LNCAP (cell line): ENCODE measurements at regions not wholly inside any gene's neighbourhood (a gene's known extent, or its start where the extent isn't known, plus 50 kb on each side); places are given as distances from the start of the nearest gene placed in this dataset.

ENCODE experiments used
- TF ChIP-seq, protein P1 (sequence below): fragments of 450-650 bp; IDR thresholded peaks from 2 replicates; pipeline ENCODE4 v1.5.1; 2017; ENCODE audit warnings: mild to moderate bottlenecking

DNA sequence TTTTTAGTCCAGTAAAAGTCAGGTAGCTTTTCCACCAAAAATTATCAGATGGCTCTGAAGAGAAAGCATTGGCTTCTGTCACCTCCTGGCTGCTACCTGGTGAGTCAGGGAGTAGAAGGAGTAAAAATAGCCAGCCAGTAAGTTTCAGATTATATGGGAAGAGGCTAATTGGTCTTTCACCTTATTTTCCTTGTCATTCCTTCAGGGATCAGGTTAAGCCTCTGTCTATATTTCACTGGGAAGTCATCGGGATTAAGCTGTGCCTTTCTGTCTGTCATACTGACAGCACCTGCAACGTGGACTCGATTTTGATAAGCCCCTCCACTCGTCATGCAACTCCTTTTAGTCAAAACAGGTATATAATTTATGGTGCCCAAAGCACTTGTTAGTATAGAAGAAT, 380.7 kb upstream of the CELF4 start:
- TF ChIP-seq, protein P1, sequence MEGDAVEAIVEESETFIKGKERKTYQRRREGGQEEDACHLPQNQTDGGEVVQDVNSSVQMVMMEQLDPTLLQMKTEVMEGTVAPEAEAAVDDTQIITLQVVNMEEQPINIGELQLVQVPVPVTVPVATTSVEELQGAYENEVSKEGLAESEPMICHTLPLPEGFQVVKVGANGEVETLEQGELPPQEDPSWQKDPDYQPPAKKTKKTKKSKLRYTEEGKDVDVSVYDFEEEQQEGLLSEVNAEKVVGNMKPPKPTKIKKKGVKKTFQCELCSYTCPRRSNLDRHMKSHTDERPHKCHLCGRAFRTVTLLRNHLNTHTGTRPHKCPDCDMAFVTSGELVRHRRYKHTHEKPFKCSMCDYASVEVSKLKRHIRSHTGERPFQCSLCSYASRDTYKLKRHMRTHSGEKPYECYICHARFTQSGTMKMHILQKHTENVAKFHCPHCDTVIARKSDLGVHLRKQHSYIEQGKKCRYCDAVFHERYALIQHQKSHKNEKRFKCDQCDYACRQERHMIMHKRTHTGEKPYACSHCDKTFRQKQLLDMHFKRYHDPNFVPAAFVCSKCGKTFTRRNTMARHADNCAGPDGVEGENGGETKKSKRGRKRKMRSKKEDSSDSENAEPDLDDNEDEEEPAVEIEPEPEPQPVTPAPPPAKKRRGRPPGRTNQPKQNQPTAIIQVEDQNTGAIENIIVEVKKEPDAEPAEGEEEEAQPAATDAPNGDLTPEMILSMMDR = no peak

GRCh38 chr18:37944700-37945270, 379.2 kb upstream of the CELF4 start:
- TF ChIP-seq, protein P1 = no peak

DNA sequence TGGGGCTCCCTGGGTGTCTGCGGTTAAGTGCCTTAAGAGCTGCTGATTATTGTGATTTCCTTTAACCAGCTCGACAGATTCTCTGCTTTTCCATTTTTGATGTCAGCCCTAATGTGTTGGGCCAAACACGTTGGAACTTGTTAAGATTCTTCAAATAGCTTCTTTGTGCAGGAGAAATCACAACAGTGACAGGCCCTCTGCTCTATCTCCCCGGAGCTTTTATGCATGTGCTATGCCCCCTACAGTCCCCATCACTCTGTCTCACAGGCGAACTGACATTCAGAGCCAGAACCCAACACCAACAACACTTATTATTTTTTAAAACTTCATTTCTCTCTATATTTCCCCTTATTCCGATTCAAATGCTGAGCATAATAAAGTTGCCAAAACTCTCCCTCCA, 371.7 kb upstream of the CELF4 start:
- TF ChIP-seq, protein P1 = no peak

DNA sequence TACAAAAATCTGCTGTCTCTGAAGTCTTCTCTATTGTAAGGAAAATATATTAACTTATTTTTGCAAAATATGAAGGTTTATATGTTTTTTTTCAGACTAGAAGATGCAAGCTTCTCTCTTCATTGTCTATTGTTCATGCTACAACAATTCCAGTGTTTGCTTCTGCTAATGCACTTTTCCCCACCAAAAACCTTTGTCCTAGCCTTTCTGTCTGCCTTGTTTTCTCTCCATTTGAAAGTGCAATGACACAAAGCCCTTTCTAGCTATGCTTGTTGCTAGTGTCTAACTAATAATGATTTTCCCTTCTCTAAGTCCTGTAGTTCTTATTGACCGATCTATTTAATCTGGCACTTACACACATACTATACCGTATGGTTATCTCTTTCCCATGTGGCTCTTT, 369.5 kb upstream of the CELF4 start:
- TF ChIP-seq, protein P1 = no peak

DNA sequence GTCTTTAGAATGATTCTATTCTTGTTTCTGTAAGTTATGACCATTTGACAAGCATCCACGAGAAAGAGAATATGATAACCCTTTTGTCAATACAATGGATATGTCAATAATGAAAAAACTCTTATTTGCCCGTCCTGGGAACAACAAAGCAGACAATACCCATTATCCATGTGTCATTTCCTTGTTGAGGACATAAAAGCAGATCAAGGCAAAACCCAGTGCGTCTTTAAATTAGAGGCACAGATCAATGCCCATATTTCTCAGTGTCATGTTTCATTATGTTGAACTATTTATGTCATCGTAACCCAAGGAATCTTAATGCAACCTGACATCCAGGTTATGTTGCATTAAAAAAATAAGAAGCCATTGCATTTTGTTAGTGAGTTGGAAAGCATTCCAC, 365.0 kb upstream of the CELF4 start:
- TF ChIP-seq, protein P1 = no peak

DNA sequence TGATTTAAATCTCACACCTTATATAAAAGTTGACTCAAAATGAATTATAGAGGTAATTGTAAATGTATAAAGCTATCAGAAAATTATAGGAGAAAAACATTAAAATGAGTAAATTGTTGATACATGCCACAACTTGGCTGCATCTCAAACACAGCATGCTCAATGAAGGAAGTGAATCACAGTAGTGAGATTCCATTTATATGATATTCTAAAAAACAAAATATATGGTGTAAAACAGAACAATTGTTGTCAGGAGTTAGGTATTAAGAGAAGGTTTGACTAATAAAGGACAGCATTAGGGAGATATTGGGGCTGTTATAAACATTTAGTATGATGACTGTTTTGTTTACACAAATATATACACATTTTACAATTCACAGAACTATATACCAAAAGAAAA, 356.6 kb upstream of the CELF4 start:
- TF ChIP-seq, protein P1 = no peak

DNA sequence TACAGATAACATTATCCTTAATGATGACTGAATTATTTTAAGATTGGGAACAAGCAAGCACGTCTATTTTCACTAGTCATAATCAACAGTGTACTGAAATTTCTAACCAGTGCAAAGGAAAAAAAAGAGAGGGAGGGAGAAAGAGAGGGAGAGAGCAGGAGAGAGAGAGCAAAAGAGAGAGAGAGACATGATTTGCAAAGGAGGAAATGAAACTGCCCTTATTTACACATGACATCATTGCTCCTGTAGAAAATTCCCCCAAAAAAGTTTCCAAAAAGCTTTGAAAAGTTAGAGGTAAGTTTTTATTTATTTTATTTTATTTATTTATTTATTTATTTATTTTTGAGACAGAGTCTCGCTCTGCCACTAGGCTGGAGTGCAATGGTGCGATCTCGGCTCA, 355.3 kb upstream of the CELF4 start:
- TF ChIP-seq, protein P1 = no peak

- TF ChIP-seq, protein P1 = no peak
These were observed 347.5 kb upstream of the CELF4 start for GRCh38 chr18:37913051-37913450.
